HG03432 (cell line): ENCODE measurements at regions not wholly inside any gene's neighbourhood (a gene's known extent, or its start where the extent isn't known, plus 50 kb on each side); places are given as distances from the start of the nearest gene placed in this dataset.

Experiments
- ATAC-seq: cut with Tn5 transposase; IDR thresholded peaks from one replicate; pipeline ENCODE4 v1.9.1; 2021; ENCODE audit warnings: mild to moderate bottlenecking, moderate library complexity; ENCODE audit not compliant: unreplicated experiment

DNA sequence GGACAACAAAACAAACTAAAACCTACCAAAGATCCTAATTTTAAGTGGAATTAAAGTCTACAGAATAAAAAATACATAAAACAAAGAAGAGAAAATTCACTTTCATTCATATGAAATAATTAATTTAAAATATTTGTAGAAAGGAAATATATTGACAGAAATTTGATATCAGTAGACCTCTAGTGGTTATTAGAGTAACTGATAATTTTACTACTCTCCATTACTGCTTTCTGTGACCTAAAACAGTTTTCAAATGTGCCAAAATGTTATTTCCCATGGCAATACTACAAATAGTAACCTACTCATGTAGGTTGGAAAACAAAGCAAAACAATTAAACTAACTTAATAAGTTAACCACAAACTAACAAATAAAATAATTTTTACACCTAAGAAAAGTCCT is 147.1 kb downstream of the NOL4 start:
- ATAC-seq, result no peak

DNA sequence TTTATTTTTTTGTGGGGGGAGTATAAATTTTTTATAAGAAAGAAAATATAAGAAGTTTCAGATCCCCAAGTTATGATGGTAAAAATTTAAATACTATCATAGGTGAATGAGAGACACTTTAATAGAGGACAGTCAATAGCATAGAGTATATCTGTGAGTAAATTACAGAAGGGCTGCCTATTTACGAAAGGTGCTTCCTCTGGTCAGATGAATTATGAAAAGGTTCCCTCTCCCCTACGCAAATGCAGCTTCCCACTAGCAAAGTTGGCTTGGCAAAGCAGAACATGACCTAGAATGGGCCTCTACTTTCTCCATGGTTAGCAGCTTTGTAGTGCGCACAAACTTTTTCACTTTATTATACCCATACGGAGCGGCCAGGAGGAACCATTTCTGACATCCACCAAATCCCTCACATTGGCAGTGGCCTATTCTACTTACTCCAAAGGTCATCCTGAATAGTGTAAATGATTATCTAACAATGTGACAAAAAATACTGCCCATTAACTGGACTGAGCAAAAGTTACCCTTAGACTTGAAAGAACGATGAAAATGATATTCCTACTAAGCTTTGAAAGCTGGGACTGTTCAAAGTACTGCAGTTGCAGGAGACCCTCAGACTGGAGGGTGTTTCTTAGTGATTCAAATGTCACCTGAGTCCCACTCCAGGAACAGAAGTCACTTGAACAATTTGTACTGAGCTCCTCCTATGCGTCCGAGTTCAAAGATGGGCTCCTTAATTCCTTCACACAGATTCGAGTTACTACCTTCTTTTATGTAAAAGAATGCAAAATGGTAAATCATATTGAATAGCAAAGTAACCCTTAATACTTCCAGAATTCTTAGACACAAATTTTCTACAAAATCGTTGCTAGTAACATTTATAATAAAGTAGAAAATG is 148.5 kb downstream of the NOL4 start:
- ATAC-seq, result no peak

DNA sequence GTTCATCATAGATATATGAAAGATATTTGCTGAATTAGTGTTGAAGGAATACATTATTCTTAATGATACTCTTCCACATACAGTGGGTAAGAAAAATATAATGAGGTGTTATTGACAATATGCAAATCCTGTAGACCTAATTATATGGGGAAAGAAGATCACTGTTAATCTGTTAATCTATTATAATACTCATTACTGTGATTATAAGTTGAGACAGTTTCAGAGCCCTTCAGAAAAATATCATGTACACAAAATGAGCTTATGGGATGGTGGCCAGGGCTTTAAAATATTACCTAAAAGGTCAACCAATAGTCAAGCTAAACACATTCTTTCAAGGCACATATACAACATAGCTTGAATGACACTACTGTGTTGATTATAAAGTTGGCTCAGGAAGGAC is 163.5 kb downstream of the NOL4 start:
- ATAC-seq, result no peak

DNA sequence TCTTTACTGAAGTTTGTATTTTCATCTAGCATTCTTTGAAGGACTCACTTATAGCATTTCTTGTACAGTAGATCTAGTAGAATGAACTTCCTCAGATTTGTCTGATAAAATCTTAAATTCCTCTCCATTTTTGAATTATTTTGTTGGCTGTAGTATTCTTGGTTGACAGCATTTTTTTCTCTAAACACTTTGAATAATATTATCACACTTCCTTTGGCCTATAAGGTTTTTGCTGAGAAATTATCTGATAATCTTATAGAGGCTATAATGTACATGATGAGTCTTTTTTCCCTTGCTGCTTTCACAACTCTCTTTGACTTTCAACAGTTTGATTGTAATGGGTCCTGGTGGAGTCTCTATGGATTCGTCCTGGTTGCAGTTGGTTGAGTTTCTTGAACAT is 169.5 kb downstream of the NOL4 start:
- no peak for ATAC-seq

DNA sequence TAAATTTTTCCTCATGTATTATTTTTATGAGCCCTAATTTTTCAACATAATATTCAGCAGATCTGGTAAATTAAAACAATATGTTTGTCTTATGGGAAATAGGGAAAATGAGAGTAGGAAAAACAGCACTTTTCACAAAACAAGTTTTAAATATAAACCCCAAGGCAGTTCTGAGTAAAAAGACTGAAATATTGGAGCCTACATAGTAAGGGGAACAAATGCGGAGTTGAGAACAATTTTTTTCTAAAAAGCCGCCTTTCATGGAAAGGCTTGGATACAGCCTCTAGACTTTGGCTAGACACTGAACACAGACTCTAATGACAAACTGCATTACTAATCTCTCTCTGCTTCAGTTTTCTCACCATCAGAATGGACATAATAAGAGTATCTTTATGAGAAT is 174.1 kb downstream of the NOL4 start:
- no peak for ATAC-seq

DNA sequence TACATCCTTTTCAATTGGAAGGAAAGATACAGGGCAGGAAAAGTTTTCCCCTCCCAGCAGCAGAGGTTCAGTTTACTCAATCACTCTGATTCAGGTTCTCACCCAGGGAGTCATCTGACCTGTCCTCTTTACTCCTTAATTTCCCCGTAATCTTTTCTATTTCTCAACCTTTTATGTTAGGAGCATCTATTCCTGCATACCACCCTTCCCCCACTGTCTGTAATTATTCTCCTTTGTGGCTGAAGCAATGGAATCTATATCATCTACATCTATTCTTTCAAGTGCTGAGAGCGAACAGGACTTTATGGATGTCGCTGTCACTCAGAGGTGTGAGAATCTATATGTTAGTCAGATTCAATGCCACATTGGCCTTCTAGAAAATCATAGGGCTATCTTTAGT is 175.2 kb downstream of the NOL4 start:
- no peak for ATAC-seq

DNA sequence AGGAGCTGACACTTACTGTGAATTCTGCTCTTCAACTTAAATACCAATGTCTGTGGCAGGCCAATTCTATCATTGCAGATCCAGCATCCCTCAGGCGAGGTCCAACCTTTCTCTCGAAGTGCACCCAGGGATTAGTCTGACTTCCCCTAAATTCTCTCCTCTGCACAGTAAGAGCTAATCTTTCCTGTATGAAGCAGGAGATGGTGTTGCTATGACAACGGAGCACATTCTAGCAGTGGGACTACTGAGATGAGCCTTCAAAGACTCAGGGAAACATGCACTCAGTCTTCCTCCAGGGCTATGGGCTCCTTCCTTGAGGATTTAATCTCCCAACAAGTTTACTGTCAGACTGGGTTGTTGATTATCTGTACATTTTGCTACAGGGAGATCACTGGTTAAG is 176.3 kb downstream of the NOL4 start:
- no peak for ATAC-seq

DNA sequence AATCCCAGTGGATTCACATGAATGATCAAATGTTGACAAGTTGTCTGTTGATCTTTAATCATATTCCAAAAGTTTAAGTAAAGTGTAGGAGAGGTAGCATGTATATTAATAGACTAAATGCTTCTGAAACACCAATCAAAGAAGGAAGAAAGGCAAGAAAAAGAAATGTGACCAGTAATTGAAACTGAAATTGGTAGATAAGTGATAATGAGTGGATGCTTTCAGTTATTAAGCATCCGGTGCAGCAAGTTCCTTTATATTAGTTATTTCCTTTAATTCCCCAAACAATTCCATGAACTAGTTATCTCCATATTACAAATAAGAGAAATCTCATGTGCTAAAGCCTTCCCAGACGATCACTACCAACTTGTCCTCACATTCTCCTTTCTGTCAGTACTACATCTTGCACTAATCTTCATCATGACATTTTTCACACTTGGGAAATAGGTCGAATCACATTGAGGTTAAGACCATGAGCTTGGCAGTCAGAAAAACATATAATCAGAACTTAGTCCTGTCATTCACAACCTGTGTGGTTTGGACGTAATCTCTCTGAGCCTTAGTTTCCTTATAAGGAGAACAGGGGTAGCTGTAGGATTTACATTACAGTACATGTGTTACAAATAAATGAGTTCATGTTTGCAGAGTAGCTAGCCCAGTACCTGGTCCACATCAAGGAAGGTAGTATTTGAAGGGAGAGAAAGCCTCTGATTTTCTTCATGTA is 182.1 kb downstream of the NOL4 start:
- no peak for ATAC-seq

DNA sequence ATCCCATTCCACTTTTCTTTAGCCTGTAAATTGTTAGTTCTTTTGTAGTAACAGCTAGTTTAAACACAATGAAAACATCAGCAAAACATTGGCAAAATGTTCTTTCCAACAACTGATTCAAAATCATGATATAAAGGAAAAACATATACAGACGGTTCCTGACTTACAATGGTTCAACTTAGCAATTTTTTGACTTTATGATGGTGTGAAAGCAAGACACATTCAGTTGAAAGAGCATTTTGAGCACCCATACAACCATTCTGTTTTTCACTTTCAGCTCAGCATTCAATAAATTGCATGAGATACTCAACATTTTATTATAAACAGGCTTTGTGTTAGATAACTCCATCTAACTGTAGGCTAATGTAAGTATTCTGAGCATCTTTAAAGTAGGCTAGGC is 185.1 kb downstream of the NOL4 start:
- ATAC-seq, result peak; percentile 13

DNA sequence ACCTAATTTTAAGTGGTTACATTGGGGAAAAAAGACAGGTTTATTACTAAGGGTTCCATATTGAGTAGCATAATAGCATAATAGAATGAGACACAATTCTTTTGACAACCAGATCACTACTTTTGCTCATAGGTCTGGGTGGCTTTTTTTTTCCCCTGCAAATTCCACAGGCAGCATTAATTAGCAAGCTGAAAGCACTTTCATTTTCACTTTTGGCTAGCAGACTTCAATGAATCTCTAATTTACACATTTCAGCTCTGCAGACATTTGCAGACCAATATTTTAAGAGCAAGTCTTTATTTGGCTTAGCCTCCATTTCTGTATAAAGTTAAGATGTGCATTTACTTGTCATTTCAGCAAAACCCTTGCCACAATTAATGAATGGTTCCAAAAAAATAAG is 185.5 kb downstream of the NOL4 start:
- ATAC-seq, result peak; percentile 67

DNA sequence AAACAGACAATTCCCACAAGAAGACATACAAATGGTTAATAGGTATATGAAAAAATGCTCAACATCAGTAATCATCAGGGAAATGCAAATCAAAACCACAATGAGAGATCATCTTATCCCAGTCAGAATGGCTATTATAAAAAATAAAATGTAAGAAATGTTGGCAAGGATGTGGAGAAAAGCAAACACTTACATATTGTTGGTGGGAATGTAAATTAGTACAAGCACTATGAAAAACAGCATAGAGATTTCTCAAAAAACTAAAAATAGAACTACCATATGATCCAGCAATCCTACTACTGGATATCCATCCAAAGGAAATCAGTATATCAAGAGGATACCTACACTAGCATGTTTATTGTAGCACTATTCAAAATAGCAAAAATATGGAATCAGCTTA is 186.6 kb downstream of the NOL4 start:
- ATAC-seq, result no peak

DNA sequence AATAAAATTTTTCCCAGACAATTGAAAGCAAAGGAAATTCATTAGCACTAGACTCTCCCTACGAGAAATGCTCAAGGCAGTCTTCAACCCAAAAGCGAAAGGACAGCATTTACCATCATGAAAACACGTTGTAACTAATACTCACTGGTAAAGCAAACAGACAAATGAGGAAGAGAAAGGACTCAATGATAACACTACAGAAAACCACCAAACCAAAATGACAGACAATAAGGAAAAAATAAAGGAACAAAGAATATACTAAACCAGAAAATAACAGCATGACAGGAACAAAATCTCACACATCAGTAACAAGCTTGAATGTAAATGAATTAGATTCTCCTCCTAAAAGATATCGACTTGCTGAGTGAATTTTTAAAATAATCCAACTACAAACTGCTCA is 190.7 kb downstream of the NOL4 start:
- peak; percentile 65 for ATAC-seq

DNA sequence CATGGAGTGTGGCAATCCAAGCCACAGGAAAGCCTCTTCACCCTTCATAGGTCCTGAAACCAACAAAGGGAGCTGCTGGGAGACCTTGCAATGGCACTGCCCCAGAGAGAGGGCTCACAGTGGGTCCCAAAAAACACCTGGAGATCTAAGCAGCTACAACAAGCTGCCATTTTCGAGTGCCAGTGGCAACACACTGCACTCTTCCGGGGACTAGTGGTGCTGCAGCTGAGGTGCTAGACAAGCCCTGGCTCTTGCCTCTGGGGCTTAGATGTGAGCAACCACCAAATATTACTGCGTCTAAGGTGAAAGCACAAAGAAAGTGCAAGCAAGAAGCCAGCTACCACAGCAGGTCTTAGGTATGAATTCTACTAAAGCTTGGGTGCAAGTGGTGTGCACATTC is 192.9 kb downstream of the NOL4 start:
- ATAC-seq, result no peak

DNA sequence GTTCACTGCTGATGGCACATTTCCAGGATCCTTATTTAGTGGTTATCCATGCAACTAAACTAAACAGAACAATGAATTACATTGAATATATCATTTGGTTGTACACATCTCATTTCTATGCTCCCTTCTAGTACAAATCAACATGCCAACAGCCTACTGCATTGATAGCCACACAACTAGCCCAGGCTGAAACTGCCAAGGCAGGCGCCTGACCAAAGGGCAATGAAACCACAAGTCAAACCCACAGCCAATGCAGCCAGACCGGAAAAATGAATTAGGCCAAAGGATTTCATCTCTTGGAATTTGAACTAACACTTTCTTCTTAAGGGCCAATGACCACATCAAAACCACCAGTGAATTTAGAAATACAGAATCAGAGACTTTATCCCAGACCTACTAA is 196.4 kb downstream of the NOL4 start:
- no peak for ATAC-seq

DNA sequence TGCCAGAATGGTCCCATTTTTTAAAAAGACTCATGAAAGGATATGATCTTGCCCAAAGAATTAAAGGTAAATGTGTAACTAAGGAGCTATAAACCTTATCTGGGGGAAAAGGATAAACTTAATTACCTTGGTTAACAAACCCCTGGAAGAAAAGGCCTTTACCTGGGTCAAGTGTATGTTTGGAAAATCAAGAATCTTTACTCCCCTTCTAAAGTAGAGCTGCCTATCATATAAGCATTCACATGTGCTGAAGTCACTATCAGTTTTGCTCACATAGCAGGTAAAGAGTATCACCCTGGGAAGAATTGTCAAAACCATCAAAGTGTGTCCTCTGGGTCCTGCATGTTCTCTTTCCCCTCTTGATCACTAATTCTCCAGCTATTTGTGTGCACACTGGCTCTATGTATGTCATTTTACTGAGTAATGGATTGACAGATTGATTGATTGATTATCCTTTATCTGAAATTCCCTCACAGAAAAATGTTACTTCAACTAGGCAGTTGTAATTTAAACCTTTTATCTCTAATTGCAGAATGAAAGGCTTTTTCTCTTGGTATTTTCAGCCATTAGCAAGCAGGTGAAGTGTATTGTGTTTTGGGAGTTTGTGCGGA is 199.4 kb downstream of the NOL4 start:
- no peak for ATAC-seq

DNA sequence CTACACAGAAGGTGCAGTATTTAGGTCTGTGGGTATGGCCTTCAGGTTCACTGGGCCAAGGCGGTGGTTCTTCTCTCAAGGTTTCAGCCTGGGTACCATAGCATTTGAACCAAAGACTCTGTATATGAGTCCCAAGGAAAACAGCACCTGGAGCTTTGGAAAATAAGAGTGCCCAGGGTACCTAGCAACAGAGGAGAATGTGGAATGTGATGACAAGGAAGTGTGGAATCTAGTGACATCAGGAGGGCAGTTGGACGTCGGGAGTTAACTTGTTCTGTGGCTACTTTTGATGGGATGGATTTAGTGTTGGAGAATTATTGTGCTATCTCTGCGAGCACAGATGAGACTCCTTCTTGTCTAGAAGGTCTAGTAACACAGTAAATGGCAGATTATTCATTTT is 201.2 kb downstream of the NOL4 start:
- ATAC-seq, result no peak

DNA sequence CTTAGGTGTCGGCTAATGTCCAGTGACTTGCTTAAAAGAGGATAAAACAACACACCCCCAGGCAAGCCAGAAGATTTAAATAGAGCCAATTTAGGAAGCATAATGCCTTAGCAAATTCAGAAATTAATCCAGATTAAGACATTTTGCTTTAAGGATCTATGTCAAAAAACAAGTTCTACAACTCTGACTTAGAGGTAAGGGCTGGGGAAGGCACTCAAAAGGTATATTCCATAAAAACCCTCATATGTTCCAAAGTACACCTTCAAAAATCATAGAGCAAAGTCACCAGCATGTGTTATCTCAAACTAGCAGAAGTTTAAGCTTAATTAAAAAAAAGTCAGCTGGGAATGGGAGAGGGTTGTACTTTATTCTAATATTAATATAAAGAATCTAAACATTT is 206.4 kb downstream of the NOL4 start:
- no peak for ATAC-seq

DNA sequence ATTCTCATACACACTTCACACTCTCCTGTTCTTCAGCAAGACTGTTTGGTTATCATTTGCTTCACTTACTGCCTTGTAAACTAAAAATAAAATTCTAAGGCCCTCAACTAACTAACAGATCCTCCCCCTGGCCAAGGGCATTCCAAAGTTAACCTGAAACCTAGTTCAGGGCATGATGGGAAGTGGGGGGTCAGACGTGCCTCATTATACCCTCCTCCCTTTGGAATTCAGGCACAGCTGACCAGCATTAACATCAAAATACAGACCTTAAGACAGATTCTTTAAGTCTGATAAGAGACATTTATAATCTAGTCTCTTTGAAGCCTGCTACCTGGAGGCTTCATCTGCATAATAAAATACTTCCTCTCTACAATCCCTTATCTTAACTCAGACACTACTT is 221.0 kb downstream of the NOL4 start:
- ATAC-seq, result no peak

DNA sequence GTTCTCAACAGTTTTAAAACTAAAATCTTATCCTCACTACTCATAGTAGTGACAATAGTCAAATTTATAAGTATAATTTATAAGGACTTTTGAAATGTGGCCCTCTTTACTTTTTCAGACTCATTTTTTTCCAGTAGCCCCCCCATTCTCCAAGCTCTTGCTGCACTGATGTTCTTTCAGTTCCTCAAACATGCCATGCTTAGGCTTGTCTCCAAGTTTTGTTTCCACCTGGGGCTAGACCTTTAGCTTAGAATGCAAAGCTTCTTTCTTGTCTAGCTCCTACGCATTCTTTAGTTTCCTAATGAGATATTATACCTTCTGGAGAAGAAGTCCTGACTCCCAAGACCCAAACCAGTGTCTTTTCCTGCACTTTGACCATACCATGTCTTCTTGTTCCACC is 222.6 kb downstream of the NOL4 start:
- no peak for ATAC-seq

DNA sequence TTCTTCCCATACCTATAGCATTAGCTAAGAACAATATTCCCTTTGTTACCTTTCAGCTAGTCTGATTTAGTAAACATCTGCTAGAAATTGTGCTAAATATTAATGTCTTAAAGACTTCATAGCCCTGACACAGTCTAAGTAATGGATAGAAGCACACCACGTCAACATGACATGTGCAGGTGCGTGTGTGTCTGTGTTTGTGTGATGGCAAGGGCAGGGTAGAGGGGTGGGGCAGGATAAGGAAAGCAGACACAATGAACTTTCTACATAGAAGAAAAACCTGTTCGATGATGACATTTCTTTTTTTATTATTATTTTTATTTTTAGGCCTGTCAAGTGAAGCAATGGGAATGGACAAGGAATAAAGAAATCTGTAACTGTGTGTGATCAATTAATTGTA is 223.3 kb downstream of the NOL4 start:
- ATAC-seq, result no peak

DNA sequence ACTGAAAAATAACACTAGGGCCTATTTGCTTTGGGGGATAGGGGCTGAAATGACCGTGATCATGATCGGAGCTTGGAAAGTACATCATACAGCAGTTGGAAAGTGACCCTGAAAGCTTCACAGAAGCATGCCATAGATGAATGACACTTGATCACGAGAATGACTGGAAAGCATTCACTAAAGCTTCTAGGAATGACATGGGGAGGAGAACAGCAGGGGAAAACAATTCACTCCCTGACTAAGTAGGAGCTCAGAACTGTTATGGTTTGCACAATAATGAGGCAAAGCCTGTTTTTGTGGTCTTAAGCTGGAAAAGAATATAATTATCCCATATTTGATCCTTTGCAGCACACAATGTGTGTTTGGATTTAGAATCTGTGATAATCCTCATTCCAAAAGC is 237.5 kb downstream of the NOL4 start:
- ATAC-seq, result no peak

DNA sequence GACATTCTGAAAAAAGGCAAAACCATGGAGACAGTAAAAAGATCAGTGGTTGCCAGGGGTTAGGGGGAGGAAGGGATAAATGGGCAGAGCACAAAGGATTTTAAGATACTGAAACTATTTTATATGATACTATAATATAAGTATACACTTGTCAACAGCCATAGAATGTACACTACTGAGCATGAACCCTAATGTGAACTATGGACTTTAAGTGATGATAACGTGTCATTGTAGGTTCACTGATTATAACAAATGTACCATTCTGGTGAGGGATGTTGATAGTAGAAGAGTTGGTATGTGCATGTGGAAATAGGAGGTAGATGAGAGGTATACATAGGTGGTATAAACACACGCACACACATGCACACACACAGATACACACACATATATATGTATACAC is 241.6 kb downstream of the NOL4 start:
- ATAC-seq, result no peak
